HG03354 (cell line): ENCODE measurements at regions not wholly inside any gene's neighbourhood (a gene's known extent, or its start where the extent isn't known, plus 50 kb on each side); places are given as distances from the start of the nearest gene placed in this dataset.
A peak's percentile ranks its signal among the peaks of the same experiment; 100 is the strongest.
"Not testable (repeated sequence)": the region's sequence is repeated elsewhere in the genome, so short reads cannot be mapped to it uniquely, and the experiment has no call there.

ENCODE experiments used
- ATAC-seq: cut with Tn5 transposase; IDR thresholded peaks from one replicate; pipeline ENCODE4 v1.9.1; 2021; ENCODE audit warnings: mild to moderate bottlenecking; ENCODE audit not compliant: unreplicated experiment, poor library complexity, severe bottlenecking

GRCh38 chrX:36640232-36640631 lies 367.9 kb upstream of the FAM47C start:
- no peak for ATAC-seq

GRCh38 chrX:36642052-36642451 lies 366.1 kb upstream of the FAM47C start:
- ATAC-seq: no peak

GRCh38 chrX:36650622-36651021 lies 357.5 kb upstream of the FAM47C start:
- ATAC-seq: no peak

GRCh38 chrX:36683507-36683906 lies 324.7 kb upstream of the FAM47C start:
- no peak for ATAC-seq

- no peak for ATAC-seq
Measured at GRCh38 chrX:36684053-36684452, 324.1 kb upstream of the FAM47C start.

GRCh38 chrX:36721990-36722389 lies 286.2 kb upstream of the FAM47C start:
- ATAC-seq: no peak

GRCh38 chrX:36753602-36754001 lies 254.6 kb upstream of the FAM47C start:
- ATAC-seq: no peak

GRCh38 chrX:36787752-36788151 lies 220.4 kb upstream of the FAM47C start:
- ATAC-seq: no peak

GRCh38 chrX:36803151-36803550 lies 205.0 kb upstream of the FAM47C start:
- no peak for ATAC-seq

- ATAC-seq: no peak
Measured at GRCh38 chrX:36804066-36804465, 204.1 kb upstream of the FAM47C start.

GRCh38 chrX:36844857-36845256 lies 163.3 kb upstream of the FAM47C start:
- ATAC-seq: no peak

- ATAC-seq: no peak
Measured at GRCh38 chrX:36847496-36847895, 160.7 kb upstream of the FAM47C start.

- ATAC-seq: no peak
Measured at GRCh38 chrX:36849407-36849806, 158.8 kb upstream of the FAM47C start.

GRCh38 chrX:36856849-36857248 lies 151.3 kb upstream of the FAM47C start:
- ATAC-seq: no peak

- no peak for ATAC-seq
Measured at GRCh38 chrX:36859231-36859630, 148.9 kb upstream of the FAM47C start.

GRCh38 chrX:36861601-36862000 lies 146.6 kb upstream of the FAM47C start:
- no peak for ATAC-seq

GRCh38 chrX:36867143-36867542 lies 141.0 kb upstream of the FAM47C start:
- no peak for ATAC-seq

- no peak for ATAC-seq
Measured at GRCh38 chrX:36868592-36868991, 139.6 kb upstream of the FAM47C start.

- no peak for ATAC-seq
Measured at GRCh38 chrX:36869457-36869856, 138.7 kb upstream of the FAM47C start.

GRCh38 chrX:36897690-36898089 lies 110.5 kb upstream of the FAM47C start:
- ATAC-seq: no peak

- ATAC-seq: peak; percentile 82
Measured at GRCh38 chrX:36898301-36898700, 109.9 kb upstream of the FAM47C start.

GRCh38 chrX:36904561-36904960 lies 103.6 kb upstream of the FAM47C start:
- ATAC-seq: not testable (repeated sequence)
